IPS-11a (cell line): ENCODE measurements at regions not wholly inside any gene's neighbourhood (a gene's known extent, or its start where the extent isn't known, plus 50 kb on each side); places are given as distances from the start of the nearest gene placed in this dataset.

Source experiments
- H3K4me3 ChIP-seq: one replicate; pipeline ENCODE4 v1.5.1; 2013; ENCODE audit warnings: low read depth, low read length, control low read depth

DNA sequence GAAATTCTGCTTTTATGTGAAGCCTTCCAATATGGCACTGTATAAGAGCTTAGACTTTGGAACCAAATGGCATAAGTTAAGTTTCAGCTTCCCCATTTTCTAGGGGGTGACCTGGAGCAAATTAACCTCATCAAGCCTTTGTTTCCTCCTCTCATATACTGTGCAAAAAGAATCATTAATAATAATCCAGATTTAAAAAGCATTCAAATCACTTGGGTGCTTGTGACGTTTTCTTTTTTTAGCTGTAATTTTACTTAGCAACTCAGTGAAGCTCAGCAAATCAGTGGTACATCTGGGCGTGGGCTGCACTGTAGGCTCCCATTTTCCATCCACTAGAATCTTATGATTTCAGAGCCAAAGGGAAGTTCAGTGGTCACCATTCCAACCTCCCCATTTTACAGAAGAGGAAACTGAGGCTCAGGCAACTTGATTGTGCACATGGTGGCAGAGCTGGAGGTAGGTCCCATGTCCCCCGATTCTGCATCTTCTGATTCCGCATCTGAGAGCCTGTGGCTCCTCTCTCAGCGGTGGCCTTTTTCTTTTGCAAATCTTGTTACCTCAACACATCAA, 131.2 kb downstream of the SNAPC1 start:
- no peak overlapping the region for H3K4me3 ChIP-seq

DNA sequence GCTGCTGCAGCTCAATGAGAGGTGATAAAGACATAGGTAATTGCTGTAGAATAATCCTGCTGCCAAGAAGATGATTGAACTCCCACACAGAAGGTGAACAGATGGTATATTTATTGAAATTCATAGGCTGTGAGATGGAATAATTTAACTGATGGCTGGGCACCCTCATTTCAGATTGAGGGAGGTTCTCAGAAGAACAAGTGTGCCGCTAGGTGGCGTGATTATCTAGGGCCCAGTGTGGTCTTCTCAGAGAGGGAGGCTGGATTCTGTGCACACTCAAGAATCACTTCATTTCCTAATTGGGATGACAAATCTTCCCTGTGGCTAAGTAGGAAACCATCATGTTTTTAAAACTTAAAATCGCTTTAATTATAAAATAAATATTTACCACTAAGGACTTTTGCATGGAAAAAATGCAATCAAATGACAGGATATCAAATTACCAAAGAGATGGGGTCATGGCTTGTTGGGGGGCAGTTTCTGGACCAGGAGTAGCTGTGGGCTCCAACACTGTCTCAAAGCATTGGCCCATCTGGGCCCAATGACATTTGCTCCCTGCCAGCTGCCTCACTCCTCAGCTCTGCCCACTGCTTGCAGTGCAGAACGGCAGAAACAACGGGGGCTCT, 132.3 kb downstream of the SNAPC1 start:
- no peak overlapping the region for H3K4me3 ChIP-seq

DNA sequence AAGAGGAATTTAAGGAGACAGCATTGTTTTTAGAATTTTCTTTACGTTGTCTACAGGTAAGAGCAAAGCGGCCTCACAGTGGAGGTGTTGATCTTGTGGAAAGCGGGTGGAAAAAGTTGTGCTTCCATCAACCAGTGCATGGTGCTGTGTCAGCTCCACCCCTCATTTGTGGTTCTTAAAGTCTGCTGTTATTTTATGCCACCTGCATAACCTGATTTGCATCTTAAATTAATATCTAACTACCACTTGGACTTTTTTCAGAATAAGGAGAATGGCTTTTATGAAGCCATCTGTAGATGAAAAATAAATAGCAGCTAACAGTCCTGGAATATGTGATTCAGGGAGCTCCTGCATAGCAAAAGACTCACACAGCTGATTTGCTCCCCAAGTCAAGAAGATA, 135.1 kb downstream of the SNAPC1 start:
- no peak overlapping the region for H3K4me3 ChIP-seq

DNA sequence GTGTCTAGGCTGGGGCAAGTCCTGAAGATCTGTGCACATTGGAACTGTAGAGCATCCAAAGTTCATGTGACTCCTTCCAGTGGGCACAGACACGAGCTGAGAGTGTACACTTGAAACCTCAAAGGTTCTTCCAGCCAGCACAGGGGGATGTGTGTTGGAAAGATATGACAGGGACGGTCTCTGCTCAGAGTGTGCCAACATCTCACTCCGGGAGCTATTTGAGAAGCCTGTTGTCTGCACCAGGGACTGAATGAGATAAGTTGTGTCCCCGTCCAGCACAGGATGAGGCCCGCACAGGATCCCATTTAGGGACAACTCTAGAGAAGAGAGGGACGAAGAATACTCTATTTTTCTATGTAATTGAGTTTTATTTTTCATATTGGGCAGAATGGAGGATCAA, 136.3 kb downstream of the SNAPC1 start:
- no peak overlapping the region for H3K4me3 ChIP-seq

DNA sequence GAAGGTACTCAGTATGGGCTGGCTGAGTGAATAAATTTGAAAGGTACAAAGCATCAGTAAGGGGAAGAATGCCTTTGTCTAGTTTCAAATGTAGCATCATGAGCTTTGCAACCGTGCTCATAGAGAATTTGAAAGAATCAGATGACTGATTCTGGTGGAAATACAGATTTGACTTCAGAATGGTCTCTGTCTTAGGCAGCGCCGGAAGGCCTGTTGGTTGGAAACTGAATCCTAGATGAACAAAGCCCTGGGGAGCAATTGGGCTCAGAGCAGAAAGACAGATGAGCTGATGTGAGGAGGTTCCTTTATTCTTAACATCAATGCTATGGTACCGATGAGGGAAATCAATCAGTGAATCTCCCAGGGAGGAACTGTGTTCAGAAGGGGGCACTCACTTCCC, 137.3 kb downstream of the SNAPC1 start:
- no peak overlapping the region for H3K4me3 ChIP-seq

DNA sequence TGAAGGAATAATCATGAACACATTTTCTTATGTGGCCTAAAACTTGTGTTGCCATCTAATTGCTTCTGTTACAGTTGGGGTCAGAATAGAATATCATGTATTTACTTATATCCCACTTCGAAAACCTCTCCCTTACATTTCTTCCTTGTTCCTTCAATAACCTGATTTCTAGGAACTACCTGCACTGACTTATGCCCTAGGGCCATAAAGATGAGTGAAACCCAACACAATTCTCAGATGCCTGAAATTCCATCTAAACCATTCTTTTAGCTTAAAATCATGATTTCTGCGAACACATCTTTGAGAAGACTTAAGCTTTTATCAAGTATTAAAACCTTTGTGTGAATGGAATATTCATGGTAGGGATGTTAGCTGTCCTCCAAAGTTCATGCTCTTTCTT, 142.7 kb downstream of the SNAPC1 start:
- H3K4me3 ChIP-seq, result no peak overlapping the region

DNA sequence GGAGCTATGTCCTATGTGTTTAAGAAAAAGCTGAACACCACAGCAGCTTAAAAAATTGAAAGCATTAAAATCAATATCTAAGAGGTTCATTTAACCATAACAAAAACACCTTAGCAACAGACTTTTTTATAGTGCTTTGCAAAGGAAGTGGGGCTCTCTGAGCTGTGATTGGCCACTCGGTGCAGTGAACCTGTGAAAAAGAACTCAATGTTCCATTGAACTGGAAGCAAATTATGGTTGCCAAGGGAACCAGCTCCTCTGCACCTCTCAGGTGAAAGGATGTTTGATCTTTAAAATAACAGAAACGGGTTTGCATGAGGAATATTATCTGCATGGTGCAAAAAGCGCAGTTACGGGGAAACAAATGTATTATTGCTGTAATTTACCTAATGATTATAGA, 149.4 kb downstream of the SNAPC1 start:
- no peak overlapping the region for H3K4me3 ChIP-seq

DNA sequence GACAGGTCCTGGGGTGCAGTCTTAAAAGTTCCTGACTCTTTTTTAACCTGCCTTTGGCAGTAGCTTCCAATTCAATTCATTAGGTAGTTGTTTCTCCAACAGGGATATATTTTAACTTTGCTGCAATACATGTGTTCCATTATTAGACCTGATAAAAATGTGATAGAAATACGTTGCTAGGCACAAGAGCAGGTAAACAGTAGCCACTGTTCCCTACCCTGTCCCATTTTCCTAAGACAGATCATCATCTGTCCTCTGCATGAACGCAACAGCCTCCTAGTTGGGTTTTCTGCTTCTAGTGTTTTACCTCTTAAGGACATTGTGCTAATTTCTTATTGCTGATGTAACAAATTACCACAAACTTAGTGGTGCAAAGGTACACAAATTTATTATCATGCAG, 156.8 kb downstream of the SNAPC1 start:
- no peak overlapping the region for H3K4me3 ChIP-seq

DNA sequence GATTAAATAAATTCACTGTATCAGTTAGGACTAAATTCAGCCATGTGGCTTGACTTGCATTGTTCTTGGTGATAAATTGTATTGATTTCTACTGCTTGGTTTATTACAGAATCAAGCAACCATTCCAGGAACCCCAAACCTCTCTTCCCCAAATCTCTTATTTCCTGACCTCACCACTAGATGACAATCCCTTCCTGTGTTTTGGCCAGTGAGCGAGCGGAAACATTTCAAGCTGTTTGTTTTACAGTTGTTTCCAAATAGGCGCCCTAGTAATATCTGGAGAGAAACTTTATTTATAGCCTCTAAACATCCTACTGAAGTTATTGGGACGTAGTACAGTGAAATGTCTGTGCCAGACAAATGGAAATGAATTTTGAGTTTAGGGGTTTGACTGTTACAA, 161.1 kb downstream of the SNAPC1 start:
- H3K4me3 ChIP-seq, result no peak overlapping the region

DNA sequence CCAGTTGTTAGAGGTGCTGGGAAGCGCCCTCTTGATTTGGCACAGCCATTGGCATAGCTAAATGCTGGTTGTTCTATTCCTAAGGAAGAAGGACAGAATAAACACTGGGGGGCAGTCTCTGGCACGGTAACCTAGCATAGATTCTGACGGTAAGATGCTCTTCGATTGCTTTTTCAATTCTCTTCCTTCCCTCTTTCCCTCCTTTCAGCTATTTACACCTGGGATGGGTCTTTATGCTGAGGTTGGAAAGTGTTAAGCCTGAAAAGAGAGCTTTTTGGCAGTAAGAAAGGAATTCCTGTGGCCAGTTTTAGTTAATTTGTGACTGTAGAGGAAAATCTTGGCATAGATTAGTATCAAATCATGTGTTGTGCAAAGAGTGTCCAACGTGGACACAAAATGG, 162.8 kb downstream of the SNAPC1 start:
- H3K4me3 ChIP-seq, result no peak overlapping the region

DNA sequence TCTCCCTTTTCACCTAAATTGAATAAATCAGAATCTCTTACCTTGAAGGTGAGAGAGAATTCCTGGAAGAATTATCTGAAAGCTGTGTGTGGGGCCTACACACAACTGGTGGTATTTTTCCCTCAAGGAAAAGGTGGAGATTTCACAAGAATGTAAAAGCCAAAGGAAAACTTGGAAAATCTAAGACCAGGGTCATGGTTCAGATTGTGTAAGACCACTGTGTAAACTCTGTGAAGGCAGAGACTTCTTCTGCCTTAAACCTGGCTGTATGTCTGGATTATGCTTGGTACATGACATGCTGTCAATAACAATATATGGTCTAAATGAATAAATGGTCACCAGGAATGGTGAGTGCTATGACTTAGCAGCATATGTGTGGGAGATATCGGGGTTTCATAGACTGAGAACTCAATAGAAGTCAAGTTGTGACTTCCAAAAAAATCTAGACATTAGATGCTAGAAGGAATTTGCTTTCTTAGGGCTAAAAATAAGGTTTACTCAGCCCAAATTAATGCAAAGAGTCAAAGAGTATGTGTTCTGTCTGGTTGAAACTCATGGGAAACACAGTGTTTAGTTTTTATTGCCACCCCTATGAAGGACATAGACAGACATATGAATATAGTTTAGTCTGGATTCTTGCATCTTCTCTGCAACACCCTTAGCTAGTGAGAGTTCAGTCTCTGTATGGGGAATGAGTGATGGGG, 163.7 kb downstream of the SNAPC1 start:
- no peak overlapping the region for H3K4me3 ChIP-seq

DNA sequence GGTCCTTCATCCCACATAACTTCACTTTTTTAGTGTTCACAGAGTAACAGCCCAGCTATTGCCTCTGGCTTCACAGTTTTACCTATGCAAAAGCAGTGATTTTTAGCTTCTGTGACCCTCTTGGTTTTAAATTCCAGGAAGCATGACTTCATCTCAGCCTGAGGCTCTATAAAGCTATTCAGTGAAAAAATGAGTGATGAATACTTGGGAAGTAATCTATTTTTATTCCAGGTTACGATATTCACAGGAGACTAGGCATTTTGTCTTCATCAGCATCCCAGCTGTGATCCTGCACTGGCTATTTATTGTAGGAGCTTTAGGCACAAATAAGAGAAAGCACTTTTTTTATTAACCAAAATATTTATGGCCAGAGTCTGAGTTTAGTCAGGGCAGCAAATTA, 164.8 kb downstream of the SNAPC1 start:
- no peak overlapping the region for H3K4me3 ChIP-seq

DNA sequence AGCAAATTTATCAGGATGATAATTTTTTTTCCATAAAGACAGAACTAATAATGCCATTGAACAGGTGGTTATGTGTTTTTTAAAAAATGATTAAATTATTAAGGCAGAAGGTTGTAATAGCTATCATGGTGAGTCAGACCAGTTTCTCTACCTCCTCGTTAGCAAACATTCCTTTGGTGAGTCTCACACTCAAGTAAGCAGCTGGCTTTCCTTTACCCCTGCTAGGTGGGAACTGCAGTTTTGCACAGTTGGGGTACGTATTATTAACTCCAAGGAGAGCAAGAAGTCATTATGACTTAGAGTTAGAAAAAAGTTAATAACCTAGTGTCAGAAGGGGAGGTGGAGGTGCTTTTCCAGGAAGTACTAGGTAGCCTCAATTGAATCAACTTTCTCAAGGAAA, 165.3 kb downstream of the SNAPC1 start:
- H3K4me3 ChIP-seq, result no peak overlapping the region

DNA sequence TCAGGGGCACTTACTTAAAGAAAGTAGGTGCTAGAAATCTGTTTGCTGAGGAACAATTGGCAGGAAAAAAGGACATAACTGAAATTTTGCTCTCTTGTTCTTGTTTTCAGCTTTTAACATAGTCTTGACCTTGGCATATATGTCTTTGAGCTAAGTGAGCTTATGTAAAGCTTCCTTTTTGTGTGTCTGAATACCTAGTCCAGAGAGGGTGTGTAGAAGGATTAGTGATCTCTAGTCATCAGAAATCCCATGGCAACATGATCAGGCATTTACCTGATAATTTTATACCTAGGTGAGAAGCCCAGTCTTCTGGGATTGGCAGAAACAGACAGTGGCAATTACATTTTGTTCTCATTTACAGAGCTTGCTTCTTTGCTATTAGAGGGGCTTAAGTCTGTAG, 166.1 kb downstream of the SNAPC1 start:
- no peak overlapping the region for H3K4me3 ChIP-seq

DNA sequence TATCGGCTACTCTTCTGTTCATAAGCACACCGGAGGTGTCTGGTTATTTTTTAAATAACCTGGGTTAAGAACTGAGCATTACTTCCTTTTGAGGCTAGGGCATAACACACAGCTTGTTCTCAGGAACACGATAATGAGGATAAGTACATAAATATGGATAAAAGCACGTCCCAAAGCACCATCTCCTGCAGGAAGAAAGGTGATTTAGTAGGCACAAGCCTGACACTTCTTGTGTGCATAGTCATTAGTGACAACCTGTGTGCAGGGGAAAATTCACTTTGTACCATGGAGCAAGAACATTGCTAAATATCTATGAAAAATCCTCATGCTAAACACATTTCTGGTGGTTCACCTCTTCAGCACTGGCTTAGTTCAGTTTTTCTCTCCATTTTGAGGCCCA, 166.5 kb downstream of the SNAPC1 start:
- H3K4me3 ChIP-seq, result no peak overlapping the region

DNA sequence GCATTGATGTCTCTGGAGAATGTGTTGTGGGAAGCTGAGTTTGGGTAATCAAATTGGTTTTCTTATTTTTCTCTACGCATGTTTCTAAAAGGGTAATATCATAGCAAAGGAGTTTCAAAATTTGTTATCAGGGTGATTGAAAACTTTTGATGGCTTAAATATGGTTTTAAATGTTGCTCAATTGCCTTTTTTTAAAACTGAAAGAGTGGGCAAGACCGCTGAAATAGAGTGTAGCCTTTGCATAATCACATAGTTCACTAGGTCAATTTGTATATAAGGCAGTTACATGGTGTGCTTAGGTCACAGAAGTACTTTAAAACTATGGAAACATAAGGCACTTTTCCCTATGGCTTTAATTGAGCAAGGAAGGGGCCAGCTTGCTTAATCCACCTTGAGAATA, 167.4 kb downstream of the SNAPC1 start:
- H3K4me3 ChIP-seq, result no peak overlapping the region

DNA sequence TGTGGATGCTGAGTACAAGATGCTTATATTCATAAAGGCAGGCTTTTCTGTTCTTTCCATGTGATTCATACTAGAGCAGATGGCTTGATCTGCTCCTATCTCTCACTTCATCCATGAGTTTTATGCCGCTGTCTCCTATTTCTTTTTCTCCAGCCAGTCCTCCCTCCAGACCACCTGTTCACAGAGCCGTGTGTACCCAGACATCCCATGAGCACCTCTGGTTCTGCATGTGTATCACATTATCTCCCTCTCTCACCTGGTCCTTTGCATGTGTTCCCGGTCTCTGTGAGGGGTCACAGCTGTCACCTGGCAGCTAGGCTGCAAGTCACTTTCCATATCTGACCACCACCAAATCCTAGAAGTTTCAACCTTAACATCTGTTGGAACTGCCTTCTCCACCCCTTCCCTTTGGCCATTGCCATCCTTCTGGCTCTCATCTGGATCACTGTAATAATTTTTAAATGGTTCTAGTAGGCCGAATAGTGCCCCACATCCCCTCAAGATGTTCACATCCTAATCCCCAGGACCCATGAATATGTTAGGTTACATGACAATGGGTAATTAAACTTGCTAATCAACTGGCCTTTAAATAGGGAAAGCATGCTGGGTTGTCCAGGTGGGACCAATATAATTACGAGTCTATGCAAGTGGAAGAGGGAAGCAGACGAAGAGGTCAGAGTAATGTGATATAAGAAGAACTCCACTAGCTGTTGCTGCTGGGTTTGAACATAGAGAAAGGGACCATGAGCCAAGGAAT, 168.1 kb downstream of the SNAPC1 start:
- H3K4me3 ChIP-seq, result no peak overlapping the region

DNA sequence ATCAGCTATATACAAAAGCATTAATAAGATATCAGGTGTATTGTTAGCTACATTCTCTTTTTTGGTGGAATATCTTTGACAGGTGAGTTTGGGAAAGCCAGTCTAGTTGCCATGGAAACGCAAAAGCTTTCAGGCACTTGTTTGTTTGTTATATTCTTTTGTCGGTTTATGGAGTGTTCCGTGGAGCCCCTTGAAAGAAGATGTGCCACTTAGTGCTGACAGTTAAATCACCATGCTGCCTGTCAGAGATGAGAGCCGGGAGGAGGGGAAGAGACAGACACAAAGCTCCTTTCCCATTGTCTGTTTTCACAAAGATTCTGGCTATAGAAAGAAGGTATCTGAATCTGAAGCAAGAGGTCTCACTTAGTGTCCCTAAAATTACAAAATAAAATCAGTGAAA, 170.8 kb downstream of the SNAPC1 start:
- H3K4me3 ChIP-seq, result no peak overlapping the region

DNA sequence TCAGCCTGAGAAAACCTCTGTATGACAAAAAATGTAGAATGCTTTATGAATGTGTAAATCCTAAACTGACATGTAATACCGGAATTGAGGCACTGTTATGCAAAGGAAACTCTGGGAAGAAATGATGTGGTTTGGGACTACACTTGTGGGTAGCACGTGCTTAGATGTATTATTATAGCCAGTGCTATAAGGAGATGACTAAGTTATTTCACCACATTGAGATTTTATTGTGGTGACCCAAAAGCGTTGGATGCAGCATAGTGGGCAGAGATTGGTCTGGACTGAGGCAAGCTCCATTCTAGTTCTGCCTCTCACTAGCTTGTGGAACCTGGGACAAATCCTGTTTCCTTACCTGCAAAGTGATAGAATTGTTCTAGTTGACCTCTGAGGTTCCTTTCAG, 172.2 kb downstream of the SNAPC1 start:
- no peak overlapping the region for H3K4me3 ChIP-seq

DNA sequence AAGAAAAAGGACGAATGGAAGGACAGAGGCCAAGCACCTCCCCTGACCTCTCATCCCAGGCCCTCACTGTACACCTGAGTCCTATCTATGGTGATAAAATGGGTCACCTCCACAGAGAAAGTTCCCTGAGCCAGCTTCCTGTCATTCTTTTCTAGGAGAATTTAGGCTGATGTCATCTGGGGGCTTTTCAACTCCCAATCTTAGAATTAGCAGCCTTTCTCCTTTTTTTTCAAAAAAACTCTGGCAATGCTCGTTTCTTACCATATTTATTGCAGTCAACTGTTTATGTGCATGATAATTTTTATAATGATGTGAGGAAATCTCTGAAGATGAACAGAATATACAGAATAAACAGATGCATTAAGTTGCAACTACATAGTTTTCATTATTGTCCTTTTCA, 177.6 kb downstream of the SNAPC1 start:
- H3K4me3 ChIP-seq, result no peak overlapping the region

DNA sequence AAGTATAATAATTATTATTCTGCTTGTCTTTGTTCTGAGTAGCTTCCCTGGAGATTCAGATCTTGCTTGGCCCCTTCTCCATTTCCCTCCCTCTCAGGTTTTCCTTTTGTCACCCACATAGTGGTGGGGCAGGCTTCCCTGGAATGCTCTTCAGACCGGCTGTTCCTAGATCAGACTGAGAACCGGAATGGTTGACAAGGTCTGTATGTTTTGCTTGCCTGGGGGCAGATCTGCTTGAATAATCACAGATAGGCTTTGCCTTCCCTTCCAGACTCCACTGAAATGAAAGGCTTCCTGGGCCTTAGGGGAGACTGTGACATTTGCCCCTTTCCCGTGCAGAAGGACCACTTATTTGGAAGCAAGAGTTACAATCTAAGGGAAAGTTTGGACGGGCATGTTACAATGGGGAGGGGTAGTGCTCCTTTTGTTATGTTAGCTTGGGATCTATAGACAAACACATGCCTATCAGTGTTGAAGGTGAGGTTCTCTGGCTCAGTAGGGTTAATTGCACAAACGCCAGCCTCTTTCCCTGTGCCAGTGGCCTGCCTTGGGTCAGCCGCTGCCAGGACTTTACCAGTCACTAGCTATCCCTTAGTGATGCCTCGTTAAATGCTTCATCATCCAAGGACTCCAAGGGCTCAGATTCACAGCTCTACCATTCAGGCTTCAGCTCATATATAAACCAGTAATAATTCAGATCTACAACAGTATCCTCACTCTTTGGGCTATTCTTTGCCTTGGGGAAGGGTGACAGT, 178.6 kb downstream of the SNAPC1 start:
- no peak overlapping the region for H3K4me3 ChIP-seq
